ENCODE measurements at regions not wholly inside any gene's neighbourhood (a gene's known extent, or its start where the extent isn't known, plus 50 kb on each side); places are given as distances from the start of the nearest gene placed in this dataset.

DNA sequence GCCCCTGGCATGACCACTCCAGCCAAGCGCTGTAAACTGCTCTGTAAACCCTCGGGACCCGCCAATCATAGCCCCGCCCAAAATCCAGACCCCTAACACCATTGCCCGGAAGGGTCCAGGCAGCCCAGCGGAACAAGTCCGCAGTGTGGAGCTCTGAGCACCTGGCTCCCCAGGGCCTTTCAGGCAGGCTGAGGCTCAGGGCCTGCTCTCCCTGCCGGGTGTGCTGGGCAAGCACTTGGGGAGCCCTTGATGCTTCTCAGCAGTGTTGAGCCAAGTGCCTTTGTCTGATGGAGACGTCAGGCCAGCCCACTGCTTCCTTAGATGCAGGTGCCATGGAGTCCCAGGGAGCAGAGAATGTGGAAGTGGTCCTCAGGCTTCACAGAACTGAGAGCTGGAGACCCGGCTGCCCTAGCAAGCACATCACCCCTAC lies 106.2 kb downstream of the TLE3 start:
- TF ChIP-seq, protein P1, sequence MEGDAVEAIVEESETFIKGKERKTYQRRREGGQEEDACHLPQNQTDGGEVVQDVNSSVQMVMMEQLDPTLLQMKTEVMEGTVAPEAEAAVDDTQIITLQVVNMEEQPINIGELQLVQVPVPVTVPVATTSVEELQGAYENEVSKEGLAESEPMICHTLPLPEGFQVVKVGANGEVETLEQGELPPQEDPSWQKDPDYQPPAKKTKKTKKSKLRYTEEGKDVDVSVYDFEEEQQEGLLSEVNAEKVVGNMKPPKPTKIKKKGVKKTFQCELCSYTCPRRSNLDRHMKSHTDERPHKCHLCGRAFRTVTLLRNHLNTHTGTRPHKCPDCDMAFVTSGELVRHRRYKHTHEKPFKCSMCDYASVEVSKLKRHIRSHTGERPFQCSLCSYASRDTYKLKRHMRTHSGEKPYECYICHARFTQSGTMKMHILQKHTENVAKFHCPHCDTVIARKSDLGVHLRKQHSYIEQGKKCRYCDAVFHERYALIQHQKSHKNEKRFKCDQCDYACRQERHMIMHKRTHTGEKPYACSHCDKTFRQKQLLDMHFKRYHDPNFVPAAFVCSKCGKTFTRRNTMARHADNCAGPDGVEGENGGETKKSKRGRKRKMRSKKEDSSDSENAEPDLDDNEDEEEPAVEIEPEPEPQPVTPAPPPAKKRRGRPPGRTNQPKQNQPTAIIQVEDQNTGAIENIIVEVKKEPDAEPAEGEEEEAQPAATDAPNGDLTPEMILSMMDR (IDR thresholded peaks at IDR 0.05; ENCODE audit: low read depth, low read length, poor library complexity, severe bottlenecking) = no peak
- TF ChIP-seq EZH2phosphoT487 (IDR thresholded peaks at IDR 0.05; ENCODE audit: borderline replicate concordance, low read length) = no peak

Data from DOHH2 (cell line).